ENCODE measurements at regions not wholly inside any gene's neighbourhood (a gene's known extent, or its start where the extent isn't known, plus 50 kb on each side); places are given as distances from the start of the nearest gene placed in this dataset.

GRCh38 chr3:90039994-90040393 is 932.6 kb downstream of the EPHA3 start:
- TF ChIP-seq, protein P1, sequence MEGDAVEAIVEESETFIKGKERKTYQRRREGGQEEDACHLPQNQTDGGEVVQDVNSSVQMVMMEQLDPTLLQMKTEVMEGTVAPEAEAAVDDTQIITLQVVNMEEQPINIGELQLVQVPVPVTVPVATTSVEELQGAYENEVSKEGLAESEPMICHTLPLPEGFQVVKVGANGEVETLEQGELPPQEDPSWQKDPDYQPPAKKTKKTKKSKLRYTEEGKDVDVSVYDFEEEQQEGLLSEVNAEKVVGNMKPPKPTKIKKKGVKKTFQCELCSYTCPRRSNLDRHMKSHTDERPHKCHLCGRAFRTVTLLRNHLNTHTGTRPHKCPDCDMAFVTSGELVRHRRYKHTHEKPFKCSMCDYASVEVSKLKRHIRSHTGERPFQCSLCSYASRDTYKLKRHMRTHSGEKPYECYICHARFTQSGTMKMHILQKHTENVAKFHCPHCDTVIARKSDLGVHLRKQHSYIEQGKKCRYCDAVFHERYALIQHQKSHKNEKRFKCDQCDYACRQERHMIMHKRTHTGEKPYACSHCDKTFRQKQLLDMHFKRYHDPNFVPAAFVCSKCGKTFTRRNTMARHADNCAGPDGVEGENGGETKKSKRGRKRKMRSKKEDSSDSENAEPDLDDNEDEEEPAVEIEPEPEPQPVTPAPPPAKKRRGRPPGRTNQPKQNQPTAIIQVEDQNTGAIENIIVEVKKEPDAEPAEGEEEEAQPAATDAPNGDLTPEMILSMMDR (IDR thresholded peaks at IDR 0.05): no peak
- no peak for TF ChIP-seq EZH2 (IDR thresholded peaks at IDR 0.05)
- TF ChIP-seq EZH2phosphoT487 (IDR thresholded peaks at IDR 0.05): no peak

Measured in neural progenitor cell (in vitro differentiated cells).